Loucy (cell line): ENCODE measurements at regions not wholly inside any gene's neighbourhood (a gene's known extent, or its start where the extent isn't known, plus 50 kb on each side); places are given as distances from the start of the nearest gene placed in this dataset.

Experiments used
- CTCF ChIP-seq: fragments of 200-600 bp; sonication (generic); conservative IDR thresholded peaks from 2 replicates; pipeline ENCODE4 v1.5.1; 2014; ENCODE audit warnings: mild to moderate bottlenecking, antibody characterized with exemption, low read length
- EZH2phosphoT487 ChIP-seq: fragments of 200-600 bp; IDR thresholded peaks from 2 replicates; pipeline ENCODE4 v1.6.1; 2018; ENCODE audit warnings: antibody characterized with exemption, mild to moderate bottlenecking, moderate library complexity, borderline replicate concordance

GRCh38 chr4:12580787-12581186, 903.4 kb downstream of the RAB28 start:
- TF ChIP-seq CTCF (no peak), EZH2phosphoT487 (no peak)
